BE2C (cell line): ENCODE measurements at regions not wholly inside any gene's neighbourhood (a gene's known extent, or its start where the extent isn't known, plus 50 kb on each side); places are given as distances from the start of the nearest gene placed in this dataset.
"Not testable (repeated sequence)": the region's sequence is repeated elsewhere in the genome, so short reads cannot be mapped to it uniquely, and the experiment has no call there.

ENCODE experiments used
- DNase-seq: peaks from one replicate; pipeline ENCODE4 v3.0.0-alpha.2; 2020
- H3K27me3 ChIP-seq: fragments of 250-450 bp; sonication (Bioruptor Pico); 2 replicates; pipeline ENCODE4 v1.5.1; 2020; ENCODE audit warnings: mild to moderate bottlenecking
- H3K36me3 ChIP-seq: fragments of 250-450 bp; sonication (Bioruptor Pico); 2 replicates; pipeline ENCODE4 v1.5.1; 2020; ENCODE audit warnings: mild to moderate bottlenecking
- H3K4me1 ChIP-seq: fragments of 250-450 bp; sonication (Bioruptor Pico); 2 replicates; pipeline ENCODE4 v1.5.1; 2020
- H3K4me3 ChIP-seq: 2 replicates; pipeline ENCODE4 v1.5.1; 2011; ENCODE audit warnings: low read depth, low read length
- H3K9me3 ChIP-seq: fragments of 250-450 bp; sonication (Bioruptor Pico); 2 replicates; pipeline ENCODE4 v1.5.1; 2020
- CTCF ChIP-seq: IDR thresholded peaks from 2 replicates; pipeline ENCODE4 v1.5.1; 2012; ENCODE audit warnings: mild to moderate bottlenecking, low read depth, low read length

DNA sequence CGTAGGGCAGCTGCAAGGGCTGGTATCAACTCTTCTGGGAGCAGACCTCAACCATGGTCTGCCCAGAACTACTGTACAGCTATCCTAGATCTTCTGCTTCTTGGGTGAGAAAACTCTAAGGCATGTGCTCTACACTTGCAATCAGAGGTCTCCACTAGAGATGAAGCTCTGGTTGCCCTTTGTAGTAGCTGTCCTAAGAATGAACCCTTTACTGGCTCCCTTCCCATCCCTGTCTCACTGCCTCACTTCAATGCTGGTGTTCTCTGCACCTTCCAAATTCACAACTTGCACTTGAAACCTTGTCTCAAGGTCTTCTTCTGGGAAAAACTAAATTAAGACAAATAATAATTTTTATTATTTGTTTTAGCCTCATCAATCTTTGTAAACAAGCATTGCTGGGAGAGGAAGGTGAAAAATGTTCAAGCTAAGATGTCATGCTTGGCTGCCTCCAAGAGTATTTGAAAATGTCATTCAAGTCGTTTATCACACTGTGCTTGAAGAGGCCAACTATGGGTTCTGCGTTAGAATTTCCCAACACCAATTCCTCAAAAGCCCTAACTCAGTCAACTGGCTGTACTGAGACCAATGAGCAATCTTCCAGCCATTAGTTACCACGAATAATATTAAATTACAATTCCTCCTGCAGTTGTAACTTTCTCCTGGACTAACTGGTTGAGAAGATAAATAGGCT is 216.9 kb upstream of the ADRA1D start:
- H3K27me3 ChIP-seq: no peaks in the 10 kb centered on the region
- no peaks in the 10 kb centered on the region for H3K9me3 ChIP-seq
- no peak for TF ChIP-seq CTCF
- DNase-seq: no peak
- H3K36me3 ChIP-seq: no peaks in the 10 kb centered on the region
- no peak overlapping the region for H3K4me3 ChIP-seq
- H3K4me1 ChIP-seq: no peaks in the 10 kb centered on the region

- H3K27me3 ChIP-seq: no peaks in the 10 kb centered on the region
- no peak for DNase-seq
- no peaks in the 10 kb centered on the region for H3K36me3 ChIP-seq
- H3K4me3 ChIP-seq: no peak overlapping the region
- TF ChIP-seq CTCF: no peak
- no peaks in the 10 kb centered on the region for H3K9me3 ChIP-seq
- H3K4me1 ChIP-seq: no peaks in the 10 kb centered on the region
Observed at GRCh38 chr20:4465212-4465611, 216.1 kb upstream of the ADRA1D start.

GRCh38 chr20:4462801-4463200 is 213.7 kb upstream of the ADRA1D start:
- not testable (repeated sequence) for H3K9me3 ChIP-seq, H3K4me3 ChIP-seq, H3K36me3 ChIP-seq, H3K27me3 ChIP-seq, H3K4me1 ChIP-seq, DNase-seq

GRCh38 chr20:4459081-4459480 is 210.0 kb upstream of the ADRA1D start:
- Histone ChIP-seq H3K4me1 (no peaks in the 10 kb centered on the region), H3K27me3 (no peaks in the 10 kb centered on the region), H3K4me3 (no peak overlapping the region), H3K36me3 (no peaks in the 10 kb centered on the region), H3K9me3 (no peaks in the 10 kb centered on the region)
- DNase-seq: no peak
- TF ChIP-seq CTCF: no peak

DNA sequence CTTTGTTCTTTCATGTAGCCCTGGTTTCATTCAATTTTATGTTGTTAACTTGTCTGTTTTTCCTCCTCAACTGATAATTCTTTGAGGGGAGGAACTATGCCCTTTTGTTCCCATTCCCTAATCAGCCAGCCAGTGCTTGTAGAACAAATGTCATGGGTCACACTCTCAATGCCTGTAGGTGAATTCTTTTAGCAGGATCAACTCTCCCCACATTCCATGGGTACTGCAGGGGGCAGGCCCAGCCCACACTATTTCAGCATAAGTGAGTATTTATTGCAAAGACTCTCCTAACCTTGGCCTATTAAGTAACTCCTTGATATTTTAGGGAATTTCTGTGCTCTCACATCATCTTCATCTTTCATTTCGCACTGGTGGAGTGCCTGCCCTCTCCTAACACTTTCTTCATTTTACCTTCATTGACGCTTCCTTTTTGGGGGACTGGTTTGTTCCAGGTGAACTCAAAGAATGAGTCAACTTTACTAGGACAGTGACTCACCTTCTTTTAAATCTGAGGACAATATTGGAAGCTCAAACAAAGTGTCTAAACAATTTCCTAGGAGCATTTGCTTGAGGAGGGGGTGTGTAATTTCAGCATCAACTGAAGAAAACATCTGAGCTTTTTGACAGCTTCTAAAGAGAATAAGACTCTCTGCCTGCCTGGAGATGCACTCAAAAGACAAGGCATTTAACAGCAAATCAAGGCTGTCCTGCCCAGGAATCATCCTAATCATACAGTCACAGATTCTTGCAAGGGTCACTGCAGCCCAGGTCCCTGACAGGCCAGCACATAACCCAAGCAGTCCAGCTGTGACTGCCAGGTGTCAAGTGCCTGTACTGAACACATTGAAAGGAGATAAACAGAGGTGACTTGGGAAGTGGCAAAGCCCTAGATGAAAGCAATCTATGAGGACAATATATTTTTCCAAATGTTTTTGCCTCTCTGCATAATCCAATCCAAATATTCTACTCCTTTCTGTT is 208.8 kb upstream of the ADRA1D start:
- H3K9me3 ChIP-seq: no peaks in the 10 kb centered on the region
- no peaks in the 10 kb centered on the region for H3K36me3 ChIP-seq
- no peaks in the 10 kb centered on the region for H3K27me3 ChIP-seq
- no peak for DNase-seq
- H3K4me1 ChIP-seq: no peaks in the 10 kb centered on the region
- no peak overlapping the region for H3K4me3 ChIP-seq
- TF ChIP-seq CTCF: no peak

- Histone ChIP-seq H3K4me1 (no peaks in the 10 kb centered on the region), H3K9me3 (no peaks in the 10 kb centered on the region), H3K36me3 (no peaks in the 10 kb centered on the region), H3K4me3 (no peak overlapping the region), H3K27me3 (no peaks in the 10 kb centered on the region)
- TF ChIP-seq CTCF: no peak
- DNase-seq: no peak
Observed at GRCh38 chr20:4455996-4456395, 206.9 kb upstream of the ADRA1D start.
